ENCODE measurements at regions not wholly inside any gene's neighbourhood (a gene's known extent, or its start where the extent isn't known, plus 50 kb on each side); places are given as distances from the start of the nearest gene placed in this dataset.

GRCh38 chr3:170773682-170774425 is 96.1 kb downstream of the RPL22L1 start:
- TF ChIP-seq CTBP1 (IDR thresholded peaks at IDR 0.05; ENCODE audit: borderline replicate concordance) (no peak), ELF4 (IDR thresholded peaks at IDR 0.05) (no peak), SP1 (IDR thresholded peaks at IDR 0.05) (no peak), PKNOX1 (IDR thresholded peaks at IDR 0.05) (no peak), HDGF (IDR thresholded peaks at IDR 0.05; ENCODE audit: borderline replicate concordance) (no peak), BHLHE40 (IDR thresholded peaks at IDR 0.05; ENCODE audit: borderline replicate concordance) (no peak), ZNF384 (IDR thresholded peaks at IDR 0.05) (no peak), FOXM1 (IDR thresholded peaks at IDR 0.05; ENCODE audit: borderline replicate concordance) (no peak), FOXA1 (IDR thresholded peaks at IDR 0.05) (no peak), FOXK2 (IDR thresholded peaks at IDR 0.05) (no peak), L3MBTL2 (conservative IDR thresholded peaks at IDR 0.05) (no peak), TARDBP (IDR thresholded peaks at IDR 0.05) (no peak), LEF1 (IDR thresholded peaks at IDR 0.05; ENCODE audit: borderline replicate concordance) (no peak), ARNT (IDR thresholded peaks at IDR 0.05) (no peak), NFRKB (IDR thresholded peaks at IDR 0.05) (no peak), SUZ12 (IDR thresholded peaks at IDR 0.05) (no peak)
- DNase-seq (ENCODE audit: extremely low spot score), result no peak
- ChIA-PET POLR2A (no interaction called here), CTCF (no interaction called here)

- CTCF ChIA-PET, result no interaction called here
- POLR2A ChIA-PET, result no interaction called here
- TF ChIP-seq CTBP1 (IDR thresholded peaks at IDR 0.05; ENCODE audit: borderline replicate concordance) (no peak), ZNF384 (IDR thresholded peaks at IDR 0.05) (no peak), TARDBP (IDR thresholded peaks at IDR 0.05) (no peak), FOXA1 (IDR thresholded peaks at IDR 0.05) (no peak), FOXK2 (IDR thresholded peaks at IDR 0.05) (no peak), FOXM1 (IDR thresholded peaks at IDR 0.05; ENCODE audit: borderline replicate concordance) (no peak), BHLHE40 (IDR thresholded peaks at IDR 0.05; ENCODE audit: borderline replicate concordance) (no peak), SUZ12 (IDR thresholded peaks at IDR 0.05) (no peak), SP1 (IDR thresholded peaks at IDR 0.05) (no peak), L3MBTL2 (conservative IDR thresholded peaks at IDR 0.05) (no peak)
- no peak for DNase-seq (ENCODE audit: extremely low spot score)
These were observed 97.8 kb downstream of the RPL22L1 start for GRCh38 chr3:170772175-170772574.

- ChIA-PET POLR2A (no interaction called here), CTCF (interaction anchor here (0.6 kb wide), 1 partner anchor 78 kb away, joined by 3 read pairs; no protein-coding TSS in a partner anchor)
- TF ChIP-seq SP1 (IDR thresholded peaks at IDR 0.05) (no peak), FOXA1 (IDR thresholded peaks at IDR 0.05) (no peak), BHLHE40 (IDR thresholded peaks at IDR 0.05; ENCODE audit: borderline replicate concordance) (no peak), L3MBTL2 (conservative IDR thresholded peaks at IDR 0.05) (no peak), ELF4 (IDR thresholded peaks at IDR 0.05) (no peak), ZNF384 (IDR thresholded peaks at IDR 0.05) (no peak), FOXK2 (IDR thresholded peaks at IDR 0.05) (no peak), CTBP1 (IDR thresholded peaks at IDR 0.05; ENCODE audit: borderline replicate concordance) (no peak), ARNT (IDR thresholded peaks at IDR 0.05) (no peak), SUZ12 (IDR thresholded peaks at IDR 0.05) (no peak), FOXM1 (IDR thresholded peaks at IDR 0.05; ENCODE audit: borderline replicate concordance) (no peak), HDGF (IDR thresholded peaks at IDR 0.05; ENCODE audit: borderline replicate concordance) (no peak)
- DNase-seq (ENCODE audit: extremely low spot score), result no peak
These were observed 101.6 kb downstream of the RPL22L1 start for GRCh38 chr3:170768334-170768801.

- TF ChIP-seq BHLHE40 (IDR thresholded peaks at IDR 0.05; ENCODE audit: borderline replicate concordance) (no peak), FOXA1 (IDR thresholded peaks at IDR 0.05) (no peak), HDGF (IDR thresholded peaks at IDR 0.05; ENCODE audit: borderline replicate concordance) (no peak), SUZ12 (IDR thresholded peaks at IDR 0.05) (no peak), FOXK2 (IDR thresholded peaks at IDR 0.05) (no peak), SP1 (IDR thresholded peaks at IDR 0.05) (no peak), NFRKB (IDR thresholded peaks at IDR 0.05) (no peak), ARNT (IDR thresholded peaks at IDR 0.05) (no peak), ZNF384 (IDR thresholded peaks at IDR 0.05) (no peak), L3MBTL2 (conservative IDR thresholded peaks at IDR 0.05) (no peak), FOXM1 (IDR thresholded peaks at IDR 0.05; ENCODE audit: borderline replicate concordance) (no peak), ELF4 (IDR thresholded peaks at IDR 0.05) (no peak), CTBP1 (IDR thresholded peaks at IDR 0.05; ENCODE audit: borderline replicate concordance) (no peak)
- ChIA-PET CTCF (no interaction called here), POLR2A (no interaction called here)
- no peak for DNase-seq (ENCODE audit: extremely low spot score)
These were observed 102.4 kb downstream of the RPL22L1 start for GRCh38 chr3:170767576-170767941.

GRCh38 chr3:170766823-170767575 is 103.0 kb downstream of the RPL22L1 start:
- no peak for DNase-seq (ENCODE audit: extremely low spot score)
- TF ChIP-seq L3MBTL2 (conservative IDR thresholded peaks at IDR 0.05) (no peak), LEF1 (IDR thresholded peaks at IDR 0.05; ENCODE audit: borderline replicate concordance) (no peak), FOXA1 (IDR thresholded peaks at IDR 0.05) (no peak), FOXK2 (IDR thresholded peaks at IDR 0.05) (no peak), ELF4 (IDR thresholded peaks at IDR 0.05) (no peak), TARDBP (IDR thresholded peaks at IDR 0.05) (no peak), CTBP1 (IDR thresholded peaks at IDR 0.05; ENCODE audit: borderline replicate concordance) (no peak), SUZ12 (IDR thresholded peaks at IDR 0.05) (no peak), HDGF (IDR thresholded peaks at IDR 0.05; ENCODE audit: borderline replicate concordance) (no peak), NFRKB (IDR thresholded peaks at IDR 0.05) (no peak), ZNF384 (IDR thresholded peaks at IDR 0.05) (no peak), FOXM1 (IDR thresholded peaks at IDR 0.05; ENCODE audit: borderline replicate concordance) (no peak), ARNT (IDR thresholded peaks at IDR 0.05) (no peak), BHLHE40 (IDR thresholded peaks at IDR 0.05; ENCODE audit: borderline replicate concordance) (no peak), SP1 (IDR thresholded peaks at IDR 0.05) (no peak), PKNOX1 (IDR thresholded peaks at IDR 0.05) (no peak)
- POLR2A ChIA-PET, result no interaction called here
- CTCF ChIA-PET, result no interaction called here

Data from HEK293T (cell line).